ENCODE measurements at regions not wholly inside any gene's neighbourhood (a gene's known extent, or its start where the extent isn't known, plus 50 kb on each side); places are given as distances from the start of the nearest gene placed in this dataset.
"Not testable (repeated sequence)": the region's sequence is repeated elsewhere in the genome, so short reads cannot be mapped to it uniquely, and the experiment has no call there.

DNA sequence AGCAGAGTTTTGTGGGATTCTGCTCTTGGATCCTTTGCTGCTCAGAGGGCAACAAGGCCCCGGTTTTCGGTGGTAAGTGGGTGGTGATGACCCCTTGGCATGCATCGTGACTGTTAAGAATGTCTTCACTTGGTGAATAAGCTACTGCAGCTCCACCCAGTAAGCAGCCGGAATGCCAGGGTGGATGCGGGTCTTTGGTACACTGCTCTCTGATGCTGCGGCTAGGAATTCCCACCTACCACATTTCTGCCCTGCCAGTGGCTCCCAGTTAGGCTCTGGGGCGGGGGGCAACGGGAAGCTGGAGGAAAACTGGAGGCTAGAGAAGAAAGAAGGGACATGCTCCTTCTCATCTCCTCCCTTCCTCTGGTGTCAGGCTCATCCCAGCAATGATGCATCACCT is 180.4 kb upstream of the GALNT2 start:
- no peak for DNase-seq (ENCODE audit: low spot score)

DNA sequence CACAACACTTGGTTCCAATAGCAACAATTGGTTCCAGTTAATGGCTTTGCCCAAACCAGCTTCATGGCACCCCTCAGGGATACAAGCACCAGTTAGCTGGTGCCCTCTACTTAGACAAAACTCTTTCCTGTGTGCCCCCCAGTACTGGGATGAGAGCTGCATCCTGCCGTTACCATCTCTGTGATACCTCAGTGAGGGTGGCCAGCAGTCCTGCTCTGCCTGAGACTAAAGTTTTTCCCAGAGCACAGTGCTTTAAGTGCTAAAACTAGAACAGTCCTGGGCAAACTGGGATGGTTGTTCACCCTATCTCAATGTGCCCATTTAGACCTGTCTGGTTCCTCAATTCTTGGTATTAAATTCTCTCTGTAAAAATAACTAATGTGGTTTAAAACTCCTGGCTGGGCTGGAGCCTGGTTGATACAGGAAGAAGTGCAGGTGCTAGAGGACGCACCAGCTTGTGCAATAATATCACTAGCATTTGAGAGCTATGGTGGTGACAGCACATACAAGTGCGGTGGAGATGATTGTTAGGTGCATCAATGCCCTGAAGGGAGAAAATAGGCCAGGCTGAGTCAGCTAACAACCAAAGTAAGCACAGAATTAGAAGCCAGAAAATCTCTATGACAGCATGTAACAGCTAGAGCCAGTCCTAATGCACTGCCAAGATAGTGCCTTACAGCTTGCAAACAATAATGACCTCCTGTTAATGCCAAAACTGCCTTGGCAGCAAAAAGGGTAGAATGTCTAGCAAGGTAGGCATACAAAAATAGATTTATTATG is 179.8 kb upstream of the GALNT2 start:
- no peak for DNase-seq (ENCODE audit: low spot score)

DNA sequence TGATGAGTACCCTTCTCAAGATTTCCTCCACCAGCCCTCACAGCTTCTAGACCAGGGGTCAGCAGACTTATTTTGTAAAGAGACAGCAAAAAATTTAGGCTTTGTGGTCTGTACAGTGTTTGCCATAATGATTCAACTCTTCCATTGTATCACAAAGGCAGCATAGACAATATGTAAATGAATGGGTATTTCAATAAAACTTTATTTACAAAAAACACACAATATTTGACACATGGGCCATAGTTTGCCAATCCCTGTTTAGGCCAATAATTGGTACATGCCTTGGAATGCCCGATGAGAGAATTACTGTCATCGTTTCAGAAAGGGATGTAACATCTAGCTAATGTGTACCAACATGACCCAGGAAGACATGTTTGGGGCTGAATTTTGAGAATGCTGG is 178.9 kb upstream of the GALNT2 start:
- DNase-seq (ENCODE audit: low spot score), result no peak

DNA sequence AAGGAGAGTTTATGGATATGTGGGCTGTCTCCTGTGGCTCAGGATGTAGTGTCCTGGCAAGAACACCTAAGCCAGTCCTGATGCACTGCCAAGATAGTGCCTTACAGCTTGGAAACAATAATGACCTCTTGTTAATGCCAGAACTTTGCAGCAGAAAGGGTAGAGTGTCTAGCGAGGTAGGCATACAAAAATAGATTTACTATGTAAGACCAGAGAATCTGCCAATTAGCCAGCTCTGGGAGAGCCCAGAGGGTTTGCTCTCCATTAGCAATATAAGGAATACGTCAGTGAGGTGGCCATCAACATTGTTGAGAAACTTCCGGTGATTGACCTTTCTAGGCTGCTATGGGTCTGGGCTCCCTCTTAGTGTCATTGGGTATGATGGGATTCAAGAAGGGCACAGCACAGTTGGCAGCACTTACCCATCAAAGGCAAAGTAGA is 178.5 kb upstream of the GALNT2 start:
- DNase-seq (ENCODE audit: low spot score), result no peak

DNA sequence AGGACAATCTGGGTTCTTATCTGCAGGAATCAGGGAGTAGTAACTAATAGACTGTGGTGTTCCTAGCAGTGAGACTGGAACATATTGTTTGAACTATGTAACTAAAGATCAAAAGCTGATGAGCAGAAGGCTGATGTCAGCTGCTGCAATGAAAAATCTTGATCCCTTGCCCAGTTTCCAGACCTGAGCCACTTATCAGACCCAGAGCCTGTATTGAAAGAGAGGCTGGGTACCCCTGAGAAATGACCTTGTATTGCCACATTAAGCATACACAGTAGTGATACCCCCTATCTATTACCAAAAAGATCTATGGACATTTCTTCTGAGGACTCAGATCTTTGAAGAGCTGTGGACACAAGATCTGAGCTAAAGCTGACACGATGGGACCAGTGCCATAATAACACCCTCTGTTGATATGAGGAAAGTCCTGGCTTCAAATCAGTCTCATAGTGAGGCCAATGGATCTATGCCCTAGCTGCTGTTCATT is 178.0 kb upstream of the GALNT2 start:
- no peak for DNase-seq (ENCODE audit: low spot score)

DNA sequence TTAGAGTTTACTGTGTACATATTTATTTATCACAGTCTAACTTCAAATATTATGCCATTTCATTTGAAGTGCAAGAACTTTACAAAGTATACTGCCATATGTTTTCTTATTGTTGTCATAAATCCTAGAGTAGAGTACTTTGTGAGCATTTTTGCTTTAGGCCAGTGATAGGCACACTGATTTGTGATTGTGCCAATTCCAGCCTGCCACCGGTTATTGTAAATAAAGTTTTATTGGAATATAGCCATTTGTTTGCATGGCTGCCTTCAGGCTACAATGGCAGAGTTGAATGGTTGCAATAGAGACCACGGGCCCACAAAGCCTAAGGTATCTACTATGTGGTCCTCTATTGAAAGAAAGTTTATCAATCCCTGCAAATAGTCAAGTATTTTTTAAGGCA is 175.8 kb upstream of the GALNT2 start:
- no peak for DNase-seq (ENCODE audit: low spot score)

DNA sequence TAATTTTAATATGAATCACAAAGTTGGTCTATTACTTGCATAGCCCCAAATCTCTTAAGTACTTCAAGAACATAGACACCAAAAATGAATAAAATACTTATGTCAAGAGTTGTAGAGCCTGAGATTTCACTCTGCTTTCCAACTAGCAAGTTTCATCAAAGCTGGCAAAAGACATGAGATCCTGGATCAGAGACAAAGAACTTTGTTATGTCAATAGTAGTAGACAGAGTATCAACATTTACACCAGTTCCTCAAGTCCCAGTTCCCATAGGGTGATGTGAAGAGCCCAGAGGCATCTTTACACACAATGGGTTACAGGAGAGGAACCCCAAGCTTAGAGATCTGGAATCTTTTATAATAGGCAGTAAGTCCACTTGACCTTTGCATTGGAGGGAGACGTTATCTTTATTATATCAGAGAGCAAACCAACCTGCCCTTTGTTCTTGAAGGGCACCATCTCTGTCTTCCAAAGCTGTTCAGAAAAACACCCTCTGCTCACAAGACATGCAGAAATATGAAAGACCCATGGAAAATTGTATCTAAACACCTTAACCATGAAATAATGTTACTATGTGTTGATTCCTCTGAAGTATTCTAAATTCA is 174.4 kb upstream of the GALNT2 start:
- DNase-seq (ENCODE audit: low spot score), result no peak

DNA sequence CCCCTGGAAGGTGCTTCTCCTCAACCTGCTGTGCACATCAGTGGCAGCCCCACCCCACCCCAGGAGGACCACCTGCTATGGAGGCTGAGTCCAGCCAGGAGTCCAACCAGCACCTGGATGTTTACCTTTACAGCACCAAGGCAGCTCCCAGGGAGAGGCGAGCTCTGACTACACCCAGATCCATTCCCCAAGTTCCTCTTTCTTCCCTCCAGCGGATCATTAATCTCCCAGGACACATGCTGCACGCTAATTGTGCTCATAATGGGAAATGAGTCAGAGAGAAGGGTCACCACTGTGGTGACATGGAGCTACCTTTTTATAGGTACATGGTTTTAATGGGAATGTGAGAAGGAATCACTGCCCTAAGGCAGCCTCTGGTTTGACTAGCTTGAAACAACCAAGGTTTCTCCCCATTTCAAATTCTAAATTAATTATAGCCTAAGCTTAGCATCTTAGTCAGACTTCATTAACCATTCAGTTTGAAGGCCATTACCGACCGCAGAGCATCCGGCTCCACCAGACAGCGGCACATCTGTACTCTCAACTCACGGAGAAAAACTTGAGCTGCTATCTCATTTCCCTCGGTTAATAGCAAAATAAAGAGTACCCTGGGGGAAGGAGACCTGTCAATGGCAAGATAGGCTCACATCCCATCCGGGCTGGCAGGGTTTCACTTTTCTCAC is 173.1 kb upstream of the GALNT2 start:
- no peak for DNase-seq (ENCODE audit: low spot score)

DNA sequence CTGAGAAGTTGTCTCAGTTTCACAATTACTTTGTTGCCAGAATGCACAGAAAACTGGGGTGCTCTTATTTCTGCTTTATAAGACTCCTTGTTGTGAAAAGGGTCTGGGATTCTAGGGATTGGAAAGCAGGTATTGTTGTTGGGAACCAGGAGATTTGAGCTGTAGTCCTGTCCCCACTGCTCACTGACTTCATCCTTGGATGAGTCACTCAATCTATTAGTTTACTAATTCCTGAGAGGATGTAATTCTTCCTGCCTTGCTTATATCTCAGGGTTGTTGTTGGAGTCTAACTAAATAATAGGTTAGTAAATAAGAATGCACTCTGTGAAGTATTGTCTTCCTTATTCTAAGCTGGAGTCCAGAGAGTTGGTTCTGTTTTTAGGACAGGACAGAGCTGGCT is 172.5 kb upstream of the GALNT2 start:
- no peak for DNase-seq (ENCODE audit: low spot score)

DNA sequence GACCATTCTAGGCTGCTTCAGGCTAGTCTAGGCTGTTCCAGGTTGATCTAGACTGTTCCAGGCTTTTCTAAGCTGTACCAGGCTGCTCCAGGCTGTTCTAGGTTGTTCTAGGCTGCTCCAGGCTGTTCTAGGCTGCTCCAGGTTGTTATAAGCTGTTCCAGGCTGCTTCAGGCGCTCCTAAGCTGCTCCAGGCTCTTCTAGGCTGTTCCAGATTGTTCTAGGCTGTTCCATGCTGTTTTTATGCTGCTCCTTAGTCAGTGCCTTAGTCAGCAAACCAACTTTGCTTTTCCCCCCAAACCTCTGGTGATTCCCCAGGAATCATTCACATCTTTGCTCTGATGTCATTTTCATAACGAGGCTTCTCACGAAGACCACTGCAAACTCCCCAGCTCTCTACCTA is 171.4 kb upstream of the GALNT2 start:
- no peak for DNase-seq (ENCODE audit: low spot score)

DNA sequence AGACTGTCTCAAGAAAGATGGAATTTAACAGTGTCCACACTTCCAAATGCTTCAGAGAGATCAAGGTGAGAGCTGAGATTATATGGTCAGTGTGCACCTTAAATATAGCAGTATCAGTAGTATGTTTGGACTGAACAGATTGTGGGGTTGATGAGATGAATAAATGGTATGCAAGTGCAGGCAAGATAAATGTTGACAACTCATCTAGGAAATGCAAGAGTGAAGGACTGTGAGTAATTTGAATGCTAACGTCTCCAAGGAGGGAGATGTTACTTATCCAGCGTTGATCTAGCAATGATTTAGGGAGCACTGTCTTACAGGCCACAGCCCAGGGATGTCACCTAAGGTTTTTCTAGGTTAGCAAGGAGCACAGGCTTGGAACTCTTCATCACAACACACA is 170.7 kb upstream of the GALNT2 start:
- DNase-seq (ENCODE audit: low spot score), result no peak

DNA sequence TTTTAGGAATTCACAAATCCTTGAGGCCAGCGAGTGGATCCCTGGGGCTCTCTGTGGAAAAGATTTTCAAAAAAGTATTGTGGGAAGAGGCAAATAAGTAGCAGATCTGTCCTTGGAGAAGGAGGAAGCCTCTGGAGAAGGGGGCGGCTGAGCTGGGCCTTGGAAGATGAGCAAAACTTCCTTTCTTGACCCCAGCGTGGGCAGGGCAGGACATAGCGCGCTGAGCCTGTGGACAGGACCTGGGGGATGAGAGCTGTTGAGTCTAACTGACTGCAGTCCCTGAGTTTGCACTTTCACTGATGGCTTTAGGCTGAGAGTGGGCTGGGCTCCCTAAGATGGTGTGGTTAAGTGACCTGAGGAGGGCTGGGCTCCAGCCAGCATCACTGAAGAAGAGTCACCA is 170.2 kb upstream of the GALNT2 start:
- DNase-seq (ENCODE audit: low spot score), result no peak

DNA sequence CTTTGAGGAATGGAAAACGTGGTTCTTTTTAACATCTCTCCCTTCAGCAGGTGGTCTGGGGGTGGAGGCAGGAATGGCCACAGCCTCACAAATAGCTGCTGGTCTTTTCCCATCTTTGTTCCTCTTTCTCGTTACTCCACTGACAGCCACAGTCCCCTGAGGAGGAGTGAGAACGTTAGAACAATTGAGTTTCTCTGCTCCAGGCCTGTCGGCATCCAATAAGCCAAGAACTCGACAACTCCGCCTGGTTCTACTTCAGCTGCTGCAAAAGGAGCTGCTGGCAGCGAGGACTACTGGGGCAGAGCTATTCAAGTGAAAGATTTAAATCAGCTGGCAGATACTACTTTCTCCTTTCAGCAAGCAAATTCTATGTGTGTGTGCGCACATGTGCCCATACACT is 169.5 kb upstream of the GALNT2 start:
- DNase-seq (ENCODE audit: low spot score), result no peak

DNA sequence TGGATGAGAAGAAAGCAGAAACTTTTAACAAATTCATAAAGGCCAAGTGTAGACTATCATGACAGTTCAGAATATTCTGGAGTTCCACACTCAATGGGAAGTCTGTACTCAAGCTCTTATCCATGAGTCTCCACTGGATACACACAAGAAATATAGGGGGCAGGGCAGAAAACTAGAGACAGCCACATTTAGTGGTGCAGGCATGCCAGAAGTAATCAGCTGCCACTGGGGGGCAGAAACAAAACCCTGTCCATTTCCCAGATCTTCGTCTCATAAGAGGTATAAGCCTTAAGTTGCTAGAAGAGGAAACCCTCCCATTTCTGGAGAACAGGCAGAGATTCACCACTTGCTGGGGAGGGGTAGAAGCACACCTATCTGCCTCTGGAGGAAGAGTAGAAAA is 166.8 kb upstream of the GALNT2 start:
- DNase-seq (ENCODE audit: low spot score), result no peak

DNA sequence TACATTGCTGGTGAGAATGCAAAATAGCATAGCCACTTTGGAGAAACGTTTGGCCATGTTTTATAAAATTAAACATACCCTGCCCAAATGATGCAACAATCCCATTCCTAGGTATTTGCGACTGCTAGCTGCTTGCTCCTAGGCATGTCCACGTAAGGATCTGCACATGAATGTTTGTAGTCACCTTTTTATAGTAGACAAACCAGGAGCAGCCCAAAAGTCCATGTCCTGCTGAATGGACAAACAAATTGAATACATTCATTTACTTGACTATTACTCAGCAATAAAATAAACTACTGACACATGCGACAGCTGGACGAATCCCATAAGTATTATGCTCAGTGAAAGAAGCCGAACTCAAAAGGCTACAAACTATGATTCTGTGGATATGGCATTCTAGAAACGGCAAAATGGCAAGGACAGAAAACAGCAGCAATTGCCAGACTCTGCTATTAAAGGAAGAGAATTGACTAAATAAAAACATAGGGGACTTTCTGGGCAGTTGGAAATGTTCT is 161.9 kb upstream of the GALNT2 start:
- DNase-seq (ENCODE audit: low spot score), result no peak

DNA sequence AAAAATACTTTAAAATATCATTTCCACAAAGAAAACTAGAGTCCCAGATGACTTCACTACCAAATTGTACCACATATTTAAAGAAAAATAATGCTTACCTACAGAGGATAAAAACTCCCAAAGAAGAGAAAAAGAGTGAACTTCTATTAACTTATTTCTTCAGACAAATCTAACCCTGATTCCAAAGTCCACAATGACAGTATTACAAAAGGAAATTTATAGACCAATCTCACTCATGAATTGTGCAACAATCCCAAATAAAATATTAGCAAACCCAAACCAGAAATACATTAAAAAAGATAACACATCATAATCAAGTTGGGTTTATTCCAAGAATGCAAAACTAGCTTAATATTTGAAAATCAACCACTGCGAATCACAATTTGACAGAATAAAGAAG is 161.4 kb upstream of the GALNT2 start:
- no peak for DNase-seq (ENCODE audit: low spot score)

DNA sequence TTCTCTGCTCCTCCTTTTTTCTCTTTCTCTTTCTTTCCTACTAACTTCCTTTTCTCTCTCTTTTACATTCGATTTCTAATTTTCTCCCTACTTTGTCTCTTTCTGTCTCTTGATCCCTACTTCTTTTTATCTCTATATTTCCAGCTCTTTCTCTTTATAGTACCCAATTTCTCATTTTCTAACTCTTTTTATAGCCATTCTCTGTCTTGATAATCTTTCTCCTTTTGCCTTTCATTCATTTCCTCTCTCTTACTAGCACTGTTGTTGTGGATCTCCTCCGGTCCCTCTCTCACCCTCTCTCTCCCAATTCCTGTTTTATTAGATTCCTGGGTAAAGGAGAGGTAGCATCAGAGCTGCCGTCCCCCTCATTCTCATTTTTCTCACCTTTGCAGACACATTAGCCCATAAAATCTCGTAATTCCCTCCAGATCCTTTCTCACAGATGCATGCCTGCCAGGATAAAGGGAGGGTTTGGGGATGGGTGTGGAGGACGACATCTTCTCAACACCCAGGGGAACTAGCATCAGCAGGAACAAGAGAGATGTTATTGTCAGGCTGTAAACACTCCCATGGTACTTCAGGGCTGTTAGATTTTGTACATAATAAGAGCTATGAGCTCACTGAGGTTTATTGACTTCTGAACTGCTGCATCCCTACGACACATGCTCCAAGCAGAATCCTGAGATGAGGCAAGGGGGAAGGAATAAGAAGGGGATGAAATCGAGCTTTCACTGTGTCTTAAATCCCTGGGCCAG is 159.0 kb upstream of the GALNT2 start:
- DNase-seq (ENCODE audit: low spot score), result no peak

DNA sequence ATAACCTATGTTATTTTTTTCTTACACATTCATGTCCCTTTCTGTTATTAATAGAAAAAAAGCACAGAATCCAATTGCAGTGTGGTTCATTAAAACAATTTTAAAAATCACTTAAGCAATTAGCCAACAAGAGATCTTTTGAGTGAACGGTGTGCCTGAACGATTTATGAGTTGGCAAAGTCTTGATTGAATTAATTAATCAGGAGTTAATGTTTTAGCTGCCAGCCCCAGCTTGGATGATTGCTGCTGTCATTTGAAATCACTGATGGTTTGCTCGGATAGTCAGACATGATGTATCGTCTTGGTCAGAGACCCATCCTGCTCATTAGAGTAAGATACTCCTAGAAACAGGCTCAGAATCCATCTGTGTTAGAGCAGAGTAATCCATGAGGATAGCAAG is 158.3 kb upstream of the GALNT2 start:
- no peak for DNase-seq (ENCODE audit: low spot score)

DNA sequence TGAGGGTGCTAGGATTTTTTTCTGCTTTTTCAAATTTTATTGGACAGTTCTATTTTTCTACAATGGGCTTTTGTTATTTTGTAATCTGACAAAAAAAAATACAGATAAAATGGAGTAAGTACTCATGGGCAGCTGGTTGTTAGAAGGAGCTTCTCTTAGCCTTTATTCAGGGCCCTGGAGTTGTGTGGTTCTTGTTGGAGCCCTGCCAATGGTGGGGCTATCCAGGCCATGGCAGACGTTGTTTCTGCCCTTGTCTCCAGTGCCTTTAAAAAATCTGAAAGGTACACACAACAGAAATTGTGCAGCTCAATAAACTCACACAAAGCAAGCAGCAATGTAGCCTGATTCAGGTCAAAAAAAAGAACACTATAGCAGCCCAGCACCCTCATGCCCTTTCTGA is 153.5 kb upstream of the GALNT2 start:
- DNase-seq (ENCODE audit: low spot score), result no peak

DNA sequence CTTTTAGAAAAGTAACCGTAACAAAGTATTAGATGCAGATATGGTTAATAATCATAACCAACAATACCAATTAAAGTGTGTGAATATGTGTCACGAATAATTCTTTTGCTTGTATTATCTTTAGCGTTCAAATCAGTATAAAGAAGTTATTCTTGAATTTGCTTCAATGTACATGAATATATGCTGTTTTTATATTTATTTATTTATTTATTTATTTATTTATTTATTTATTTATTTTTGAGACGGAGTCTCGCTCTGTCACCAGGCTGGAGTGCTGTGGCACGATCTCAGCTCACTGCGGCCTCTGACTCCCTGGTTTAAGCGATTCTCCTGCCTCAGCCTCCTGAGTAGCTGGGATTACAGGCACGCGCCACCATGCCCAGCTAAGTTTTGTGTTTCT is 147.6 kb upstream of the GALNT2 start:
- not testable (repeated sequence) for DNase-seq (ENCODE audit: low spot score)

DNA sequence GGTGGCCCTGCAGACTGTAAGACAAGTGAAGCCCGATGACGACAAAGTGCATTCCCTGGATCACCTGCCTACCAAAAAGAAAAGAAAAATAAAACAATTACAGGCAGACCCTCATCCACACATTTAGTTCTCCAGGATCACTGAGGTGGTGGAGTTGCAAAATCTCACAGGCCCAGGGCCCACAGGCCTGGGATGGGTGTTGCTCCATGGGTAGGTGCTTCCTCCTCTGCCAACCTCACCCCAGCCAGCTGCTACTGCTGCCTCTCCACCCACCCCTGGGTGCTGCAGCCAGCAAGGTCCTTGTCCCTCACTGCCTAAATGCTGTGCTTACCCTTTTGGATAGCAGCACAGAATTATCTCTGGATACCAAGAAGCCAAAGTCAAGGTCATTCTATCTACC is 146.4 kb upstream of the GALNT2 start:
- no peak for DNase-seq (ENCODE audit: low spot score)

DNA sequence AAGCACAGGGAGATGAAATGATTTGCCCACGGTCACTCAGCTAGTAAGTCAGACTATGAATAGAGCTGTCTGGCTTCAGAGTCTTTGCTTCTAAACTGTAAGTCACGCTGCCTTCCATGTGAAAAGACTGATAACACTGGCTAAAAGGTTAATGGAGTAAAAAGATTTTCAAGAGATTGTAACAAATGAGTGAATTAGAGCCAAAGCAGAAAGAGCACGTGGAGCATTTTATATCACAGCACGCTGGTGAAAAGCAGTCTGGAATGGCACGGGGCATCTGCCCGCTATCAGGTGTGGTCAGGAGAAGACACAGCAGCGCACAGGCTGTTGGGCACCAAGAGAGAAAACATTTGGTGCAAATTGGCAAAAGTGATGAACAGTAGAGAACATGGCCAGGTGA is 144.8 kb upstream of the GALNT2 start:
- DNase-seq (ENCODE audit: low spot score), result no peak
